GM20000 (cell line): ENCODE measurements at regions not wholly inside any gene's neighbourhood (a gene's known extent, or its start where the extent isn't known, plus 50 kb on each side); places are given as distances from the start of the nearest gene placed in this dataset.

Source experiments
- DNase-seq: peaks from one replicate; pipeline ENCODE4 v3.0.0; 2012; ENCODE audit warnings: low spot score
- CTCF ChIP-seq: IDR thresholded peaks from 2 replicates; pipeline ENCODE4 v1.5.1; 2012; ENCODE audit warnings: mild to moderate bottlenecking, control low read depth; ENCODE audit errors: extremely low read depth, missing control alignments

GRCh38 chrX:810186-810585 lies 179.6 kb downstream of the SHOX start:
- TF ChIP-seq CTCF = no peak
- no peak for DNase-seq

DNA sequence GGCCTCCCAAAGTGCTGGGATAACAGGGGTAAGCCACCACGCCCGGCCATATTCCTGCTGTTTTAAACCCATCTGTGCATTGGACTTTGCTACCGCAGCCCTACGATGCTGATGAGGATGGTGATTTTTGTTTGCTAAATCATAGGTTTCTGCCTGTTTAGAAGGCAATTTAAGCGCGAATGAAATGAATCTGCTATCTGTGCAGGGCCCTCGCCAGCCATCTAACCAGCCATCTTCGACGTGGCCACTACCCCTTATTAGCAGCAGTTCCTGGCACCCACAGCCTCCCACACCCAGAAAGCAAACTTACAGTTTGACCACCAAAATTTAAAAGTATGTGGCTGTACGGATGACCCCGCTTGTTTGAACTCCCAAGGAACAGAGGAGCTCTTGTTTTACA lies 178.5 kb downstream of the SHOX start:
- TF ChIP-seq CTCF = no peak
- no peak for DNase-seq

GRCh38 chrX:806586-806985 lies 176.0 kb downstream of the SHOX start:
- no peak for TF ChIP-seq CTCF
- DNase-seq = no peak

DNA sequence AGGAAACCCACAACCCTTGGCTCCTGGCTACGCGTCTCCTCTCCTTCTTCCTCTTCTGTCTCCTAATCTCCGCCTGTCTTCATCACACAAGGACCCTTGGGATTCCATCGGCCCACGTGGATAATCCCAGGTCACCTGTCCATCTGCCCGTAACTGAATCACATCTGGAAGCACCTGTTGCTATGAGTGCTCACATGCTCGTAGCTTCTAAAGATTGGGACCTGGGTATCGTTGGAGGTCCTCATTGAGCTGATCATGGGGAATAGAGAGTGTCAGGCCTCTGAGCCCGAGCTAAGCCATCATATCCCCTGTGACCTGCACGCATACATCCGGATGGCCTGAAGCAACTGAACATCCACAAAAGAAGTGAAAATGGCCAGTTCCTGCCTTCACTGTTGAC lies 175.4 kb downstream of the SHOX start:
- no peak for TF ChIP-seq CTCF
- no peak for DNase-seq

DNA sequence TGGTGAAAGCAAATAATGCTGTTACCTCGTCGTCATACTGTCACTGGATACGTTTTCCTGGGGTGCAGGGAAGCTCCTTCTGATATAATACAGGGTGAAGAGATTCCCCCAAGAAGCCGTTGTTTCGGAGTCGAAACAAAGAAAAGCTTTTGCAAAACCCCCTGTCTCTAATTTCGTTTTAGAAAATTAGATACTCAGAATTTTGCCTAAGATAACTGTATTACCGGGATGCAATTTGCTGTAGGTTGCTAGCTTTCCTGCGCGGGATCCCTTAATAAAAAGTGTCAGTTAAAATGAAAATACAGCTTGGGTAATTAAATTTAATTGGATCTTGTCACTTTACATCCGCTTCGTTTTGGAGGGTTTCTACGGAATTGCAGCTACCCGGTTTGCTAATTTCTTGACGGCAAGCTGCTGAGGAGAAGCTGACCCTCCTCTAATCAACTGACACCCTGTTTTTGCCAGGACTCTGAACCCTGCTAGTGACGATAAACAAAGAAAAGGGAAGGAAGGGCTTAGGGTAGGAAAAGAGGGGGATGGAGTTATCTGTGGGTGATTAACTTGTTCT lies 174.6 kb downstream of the SHOX start:
- no peak for TF ChIP-seq CTCF
- DNase-seq = no peak

DNA sequence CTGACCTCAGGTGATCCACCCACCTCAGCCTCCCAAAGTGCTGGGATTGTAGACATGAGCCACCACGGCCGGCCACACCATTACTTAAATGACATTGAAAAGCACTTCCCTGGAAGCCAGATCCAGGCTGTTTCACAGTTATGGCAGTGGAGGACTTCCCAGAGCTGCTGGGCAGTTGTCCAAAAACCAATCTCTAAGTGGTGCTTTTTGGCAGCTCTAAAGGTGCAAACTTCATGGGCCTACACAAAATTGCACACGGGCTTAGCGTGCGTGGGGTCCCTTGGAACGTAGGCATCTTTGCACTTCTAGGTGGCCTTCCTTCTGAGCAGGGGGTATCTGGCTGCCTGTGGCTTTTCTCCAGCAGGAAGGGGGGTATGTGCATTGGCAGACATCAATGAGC lies 172.3 kb downstream of the SHOX start:
- TF ChIP-seq CTCF = no peak
- no peak for DNase-seq

- TF ChIP-seq CTCF = no peak
- DNase-seq = no peak
Observed at GRCh38 chrX:799808-800207, 169.2 kb downstream of the SHOX start.
